Kidney (tissue), 13 donors: ENCODE measurements at regions not wholly inside any gene's neighbourhood (a gene's known extent, or its start where the extent isn't known, plus 50 kb on each side); places are given as distances from the start of the nearest gene placed in this dataset.
A peak's percentile ranks its signal among the peaks of the same experiment; 100 is the strongest.

Experiments
- DNase-seq, 5 donors: peaks; one replicate each; pipeline ENCODE4 v3.0.0-alpha.2; 2013 to 2020
- FAIRE-seq: peaks from 2 replicates; lab custom pipeline; 2012; peaks lifted over from hg19 to GRCh38; lab: Jason Lieb, UNC
- H3K27ac ChIP-seq, 2 donors: one replicate each; pipeline ENCODE4 v1.7.0; 2013; ENCODE audit warnings: low read depth in 2 of 2, low read length in 2 of 2, inconsistent platforms in 1 of 2
- H3K27me3 ChIP-seq: one replicate; pipeline ENCODE4 v1.7.1; 2013; ENCODE audit warnings: low read length, inconsistent platforms; ENCODE audit not compliant: control insufficient read depth, insufficient read depth
- H3K36me3 ChIP-seq, 3 donors: one replicate each; pipeline versions ENCODE4 v1.7.0 to v1.7.1; 2013; ENCODE audit warnings: low read length in 3 of 3, control low read depth in 1 of 3, inconsistent platforms in 1 of 3; ENCODE audit not compliant: insufficient read depth in 3 of 3, control insufficient read depth in 2 of 3
- H3K4me1 ChIP-seq, 3 donors: one replicate each; pipeline versions ENCODE4 v1.7.0 to v1.7.1; 2013; ENCODE audit warnings: low read length in 3 of 3, inconsistent platforms in 1 of 3, low read depth in 1 of 3; ENCODE audit not compliant: control insufficient read depth in 2 of 3, insufficient read depth in 2 of 3
- H3K4me3 ChIP-seq, 3 donors: one replicate each; pipeline versions ENCODE4 v1.7.0 to v1.8.1; 2013; ENCODE audit warnings: low read length in 3 of 3, control low read depth in 1 of 3, inconsistent platforms in 1 of 3
- H3K9ac ChIP-seq, 3 donors: one replicate each; pipeline versions ENCODE4 v1.7.0 to v1.7.1; 2013; ENCODE audit warnings: low read length in 3 of 3, control low read depth in 1 of 3, inconsistent platforms in 1 of 3
- H3K9me3 ChIP-seq, 3 donors: one replicate each; pipeline versions ENCODE4 v1.7.0 to v1.7.1; 2013; ENCODE audit warnings: low read length in 3 of 3, control low read depth in 1 of 3, inconsistent platforms in 1 of 3; ENCODE audit not compliant: control insufficient read depth in 2 of 3, insufficient read depth in 1 of 3
- CTCF ChIP-seq: IDR thresholded peaks from 3 replicates; pipeline ENCODE4 v1.5.1; 2012; ENCODE audit warnings: mild to moderate bottlenecking, moderate library complexity, borderline replicate concordance; ENCODE audit not compliant: insufficient read depth; ENCODE audit errors: extremely low read depth
- intact Hi-C: fragments of 100-400 bp; cut with DNase I; formaldehyde crosslinking; loops from one replicate; pipeline ENCODE4 v1.11.1; 2022
- donor health status: control.
- donor health status: control.
- donor health status: control.
- donor health status: control.
- donor health status: control.
- donor health status: DM: yes; HTN: yes; CAD: no.
- donor health status: Normal renal cell carcinoma (clear cell type).

- Histone ChIP-seq H3K4me1 (no peaks in the 10 kb centered on the region), H3K4me3 (no peak overlapping the region), H3K9ac (no peak overlapping the region), H3K9me3 (no peaks in the 10 kb centered on the region), H3K27ac (no peak overlapping the region), H3K27me3 (no peaks in the 10 kb centered on the region), H3K36me3 (no peaks in the 10 kb centered on the region)
- DNase-seq (peak in 1 of 5 donors; percentile 3), FAIRE-seq (no peak)
- intact Hi-C loops: no loop called here
- no peak for TF ChIP-seq CTCF
Measured at GRCh38 chr14:28102814-28103213, 663.8 kb upstream of the FOXG1 start.

- intact Hi-C loops: no loop called here
- no peaks in the 10 kb centered on the region for H3K27me3 ChIP-seq
- FAIRE-seq (no peak), DNase-seq (no peak)
- H3K9me3 ChIP-seq: no peaks in the 10 kb centered on the region
- no peak overlapping the region for H3K9ac ChIP-seq
- no peak overlapping the region for H3K27ac ChIP-seq
- no peaks in the 10 kb centered on the region for H3K4me1 ChIP-seq
- TF ChIP-seq CTCF: no peak
- H3K4me3 ChIP-seq: no peak overlapping the region
- H3K36me3 ChIP-seq: no peaks in the 10 kb centered on the region
Measured at GRCh38 chr14:28113311-28113710, 653.3 kb upstream of the FOXG1 start.

GRCh38 chr14:28116716-28117115, 649.9 kb upstream of the FOXG1 start:
- intact Hi-C loops: no loop called here
- FAIRE-seq: no peak

More at GRCh38 chr14:28116716-28117115, 649.9 kb upstream of the FOXG1 start:
- H3K36me3 ChIP-seq: no peaks in the 10 kb centered on the region
- no peak overlapping the region for H3K4me3 ChIP-seq
- no peaks in the 10 kb centered on the region for H3K4me1 ChIP-seq
- TF ChIP-seq CTCF: no peak
- DNase-seq: no peak
- no peaks in the 10 kb centered on the region for H3K9me3 ChIP-seq
- H3K27ac ChIP-seq: no peak overlapping the region
- H3K9ac ChIP-seq: no peak overlapping the region
- no peaks in the 10 kb centered on the region for H3K27me3 ChIP-seq
